Psoas muscle (tissue), 7 donors: ENCODE measurements at regions not wholly inside any gene's neighbourhood (a gene's known extent, or its start where the extent isn't known, plus 50 kb on each side); places are given as distances from the start of the nearest gene placed in this dataset.

Source experiments
- ATAC-seq, 4 donors: fragments of 200-7000 bp; cut with Tn5 transposase; one replicate each; pipeline ENCODE4 v1.9.1; 2020; ENCODE audit warnings: moderate library complexity in 3 of 4, mild to moderate bottlenecking in 2 of 4
- DNase-seq, 2 donors: peaks; one replicate each; pipeline ENCODE4 v3.0.0-alpha.2; 2020
- H3K27ac ChIP-seq: fragments of 200-600 bp; one replicate; pipeline ENCODE4 v1.8.0; 2022
- H3K27me3 ChIP-seq, 3 donors: fragments of 200-600 bp in 1 of 3; one replicate each; pipeline versions ENCODE4 v1.6.1 to v1.8.0; 2013 to 2022; ENCODE audit warnings: low read length in 2 of 3, mild to moderate bottlenecking in 2 of 3, moderate library complexity in 1 of 3; ENCODE audit not compliant: insufficient read depth in 3 of 3
- H3K36me3 ChIP-seq, 2 donors: fragments of 200-600 bp in 1 of 2; one replicate each; pipeline versions ENCODE4 v1.6.1 to v1.8.0; 2013 to 2022; ENCODE audit warnings: low read depth in 1 of 2, mild to moderate bottlenecking in 1 of 2, moderate library complexity in 1 of 2; ENCODE audit not compliant: insufficient read depth in 1 of 2
- H3K4me1 ChIP-seq: fragments of 200-600 bp; one replicate; pipeline ENCODE4 v1.8.0; 2022
- H3K4me3 ChIP-seq: fragments of 200-600 bp; one replicate; pipeline ENCODE4 v1.8.0; 2022; ENCODE audit warnings: mild to moderate bottlenecking
- H3K9me3 ChIP-seq: fragments of 200-600 bp; one replicate; pipeline ENCODE4 v1.8.0; 2022
- WGBS, 3 donors: extraction: QIAGEN DNeasy Blood & Tissue Kit; methylation state at CpG; one replicate each; pipeline versions ENCODE4 v1.1.6 to v1.1.7; 2013; 5-methylcytosine and 5-hydroxymethylcytosine counted together
- intact Hi-C, 2 donors: fragments of 100-400 bp; cut with DNase I; formaldehyde crosslinking; loops; one replicate each; pipeline versions ENCODE4 v1.11.0 to v1.14.2; 2022
- TF ChIP-seq, protein P1 (sequence below): fragments of 200-600 bp; IDR thresholded peaks from one replicate; pipeline ENCODE4 v1.8.0; 2022; ENCODE audit warnings: antibody characterized with exemption
- donor health status: healthy with polysubstance abuse.
- donor health status: DM: no; HTN: no; CAD: no; lungs with moderate emphysema.
- donor health status: Bipolar disorder and iron deficiency.
- donor health status: healthy.
- donor health status: DM: yes; HTN: yes; CAD: no.
- donor health status: DM: no; HTN: no; CAD: no.
- donor health status: DM: yes; HTN: yes; CAD: no.

- Histone ChIP-seq H3K36me3 (no peaks in the 10 kb centered on the region), H3K4me1 (no peaks in the 10 kb centered on the region), H3K27me3 (peaks cover 0 to 17% (median 11%) of the 10 kb centered on the region in 3 donors), H3K9me3 (no peaks in the 10 kb centered on the region), H3K4me3 (no peak overlapping the region), H3K27ac (no peak overlapping the region)
- no peak for ATAC-seq
- intact Hi-C loops: no loop called here
- TF ChIP-seq, protein P1, sequence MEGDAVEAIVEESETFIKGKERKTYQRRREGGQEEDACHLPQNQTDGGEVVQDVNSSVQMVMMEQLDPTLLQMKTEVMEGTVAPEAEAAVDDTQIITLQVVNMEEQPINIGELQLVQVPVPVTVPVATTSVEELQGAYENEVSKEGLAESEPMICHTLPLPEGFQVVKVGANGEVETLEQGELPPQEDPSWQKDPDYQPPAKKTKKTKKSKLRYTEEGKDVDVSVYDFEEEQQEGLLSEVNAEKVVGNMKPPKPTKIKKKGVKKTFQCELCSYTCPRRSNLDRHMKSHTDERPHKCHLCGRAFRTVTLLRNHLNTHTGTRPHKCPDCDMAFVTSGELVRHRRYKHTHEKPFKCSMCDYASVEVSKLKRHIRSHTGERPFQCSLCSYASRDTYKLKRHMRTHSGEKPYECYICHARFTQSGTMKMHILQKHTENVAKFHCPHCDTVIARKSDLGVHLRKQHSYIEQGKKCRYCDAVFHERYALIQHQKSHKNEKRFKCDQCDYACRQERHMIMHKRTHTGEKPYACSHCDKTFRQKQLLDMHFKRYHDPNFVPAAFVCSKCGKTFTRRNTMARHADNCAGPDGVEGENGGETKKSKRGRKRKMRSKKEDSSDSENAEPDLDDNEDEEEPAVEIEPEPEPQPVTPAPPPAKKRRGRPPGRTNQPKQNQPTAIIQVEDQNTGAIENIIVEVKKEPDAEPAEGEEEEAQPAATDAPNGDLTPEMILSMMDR: no peak
- 81 to 86% (median 84%) methylated on average over 13 of the region's 13 CpGs for WGBS, 3 donors
- no peak for DNase-seq
Observed at GRCh38 chr16:85978976-85979375, 80.0 kb downstream of the IRF8 start.

- 73 to 82% (median 79%) methylated on average over 11 of the region's 11 CpGs for WGBS, 3 donors
- Histone ChIP-seq H3K9me3 (no peaks in the 10 kb centered on the region), H3K4me3 (no peak overlapping the region), H3K4me1 (no peaks in the 10 kb centered on the region), H3K27me3 (peaks cover 0 to 24% (median 11%) of the 10 kb centered on the region in 3 donors), H3K36me3 (no peaks in the 10 kb centered on the region), H3K27ac (no peak overlapping the region)
- ATAC-seq: no peak
- DNase-seq: no peak
- intact Hi-C loops: loop anchor here in 1 of 2 donors (10.0 kb wide), 1 partner anchor 155 kb away; no protein-coding TSS in a partner anchor
- TF ChIP-seq, protein P1: no peak
Observed at GRCh38 chr16:85979605-85980004, 80.6 kb downstream of the IRF8 start.

GRCh38 chr16:85980686-85981085 lies 81.7 kb downstream of the IRF8 start:
- Histone ChIP-seq H3K36me3 (no peaks in the 10 kb centered on the region), H3K27ac (no peak overlapping the region), H3K4me3 (no peak overlapping the region), H3K9me3 (no peaks in the 10 kb centered on the region), H3K27me3 (peaks cover 0 to 32% (median 11%) of the 10 kb centered on the region in 3 donors), H3K4me1 (no peaks in the 10 kb centered on the region)
- ATAC-seq: no peak
- TF ChIP-seq, protein P1: no peak
- 91 to 95% (median 94%) methylated on average over 6 of the region's 6 CpGs for WGBS, 3 donors
- DNase-seq: no peak
- intact Hi-C loops: loop anchor here in 1 of 2 donors (10.0 kb wide), 1 partner anchor 156 kb away; no protein-coding TSS in a partner anchor

GRCh38 chr16:85981826-85982562 lies 83.0 kb downstream of the IRF8 start:
- TF ChIP-seq, protein P1: no peak
- WGBS, 3 donors: 65 to 72% (median 72%) methylated on average over 16 of the region's 16 CpGs
- Histone ChIP-seq H3K27me3 (peaks cover 0 to 31% (median 13%) of the 10 kb centered on the region in 3 donors), H3K4me1 (no peaks in the 10 kb centered on the region), H3K36me3 (no peaks in the 10 kb centered on the region), H3K9me3 (no peaks in the 10 kb centered on the region), H3K27ac (no peak overlapping the region), H3K4me3 (no peak overlapping the region)
- DNase-seq (no peak), ATAC-seq (no peak)
- intact Hi-C loops: loop anchor here in 1 of 2 donors (10.0 kb wide), 1 partner anchor 157 kb away; no protein-coding TSS in a partner anchor
